GM13976 (cell line): ENCODE measurements at regions not wholly inside any gene's neighbourhood (a gene's known extent, or its start where the extent isn't known, plus 50 kb on each side); places are given as distances from the start of the nearest gene placed in this dataset.

ENCODE experiments used
- DNase-seq: peaks from one replicate; pipeline ENCODE4 v3.0.0; 2012; ENCODE audit warnings: low spot score
- in situ Hi-C: fragments of 300-500 bp; cut with MboI; formaldehyde crosslinking; loops from one replicate; pipeline ENCODE4 v1.12.0; 2022; ENCODE audit warnings: low sequenced_read_pairs, mixed read lengths, inconsistent platforms; ENCODE audit not compliant: unreplicated experiment
- TF ChIP-seq, protein P1 (sequence below): IDR thresholded peaks from 2 replicates; pipeline ENCODE4 v1.5.1; 2012; ENCODE audit warnings: borderline replicate concordance, mild to moderate bottlenecking; ENCODE audit not compliant: insufficient read depth; ENCODE audit errors: extremely low read depth, missing control alignments, control extremely low read depth

DNA sequence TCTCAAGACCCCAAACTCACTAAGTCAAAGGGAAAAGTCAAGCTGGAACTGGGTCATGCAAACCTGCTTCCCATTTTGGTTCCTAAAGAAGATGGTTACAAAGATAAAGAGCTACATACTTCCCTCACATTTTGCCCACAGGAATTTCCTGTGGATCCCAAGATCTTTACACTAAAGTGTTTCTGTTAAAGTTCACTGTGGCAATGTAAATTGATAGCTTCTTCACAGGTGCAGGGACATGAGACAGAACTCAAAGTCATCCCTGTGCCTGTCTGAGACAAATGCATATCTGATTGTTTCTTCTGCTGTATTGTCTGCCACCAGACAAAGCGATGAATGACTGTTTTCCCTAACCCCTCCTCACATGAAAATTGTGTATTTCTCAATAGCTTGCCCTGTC lies 567.8 kb downstream of the ZIC1 start:
- in situ Hi-C loops, result no loop called here
- DNase-seq, result no peak
- TF ChIP-seq, protein P1, sequence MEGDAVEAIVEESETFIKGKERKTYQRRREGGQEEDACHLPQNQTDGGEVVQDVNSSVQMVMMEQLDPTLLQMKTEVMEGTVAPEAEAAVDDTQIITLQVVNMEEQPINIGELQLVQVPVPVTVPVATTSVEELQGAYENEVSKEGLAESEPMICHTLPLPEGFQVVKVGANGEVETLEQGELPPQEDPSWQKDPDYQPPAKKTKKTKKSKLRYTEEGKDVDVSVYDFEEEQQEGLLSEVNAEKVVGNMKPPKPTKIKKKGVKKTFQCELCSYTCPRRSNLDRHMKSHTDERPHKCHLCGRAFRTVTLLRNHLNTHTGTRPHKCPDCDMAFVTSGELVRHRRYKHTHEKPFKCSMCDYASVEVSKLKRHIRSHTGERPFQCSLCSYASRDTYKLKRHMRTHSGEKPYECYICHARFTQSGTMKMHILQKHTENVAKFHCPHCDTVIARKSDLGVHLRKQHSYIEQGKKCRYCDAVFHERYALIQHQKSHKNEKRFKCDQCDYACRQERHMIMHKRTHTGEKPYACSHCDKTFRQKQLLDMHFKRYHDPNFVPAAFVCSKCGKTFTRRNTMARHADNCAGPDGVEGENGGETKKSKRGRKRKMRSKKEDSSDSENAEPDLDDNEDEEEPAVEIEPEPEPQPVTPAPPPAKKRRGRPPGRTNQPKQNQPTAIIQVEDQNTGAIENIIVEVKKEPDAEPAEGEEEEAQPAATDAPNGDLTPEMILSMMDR, result no peak

DNA sequence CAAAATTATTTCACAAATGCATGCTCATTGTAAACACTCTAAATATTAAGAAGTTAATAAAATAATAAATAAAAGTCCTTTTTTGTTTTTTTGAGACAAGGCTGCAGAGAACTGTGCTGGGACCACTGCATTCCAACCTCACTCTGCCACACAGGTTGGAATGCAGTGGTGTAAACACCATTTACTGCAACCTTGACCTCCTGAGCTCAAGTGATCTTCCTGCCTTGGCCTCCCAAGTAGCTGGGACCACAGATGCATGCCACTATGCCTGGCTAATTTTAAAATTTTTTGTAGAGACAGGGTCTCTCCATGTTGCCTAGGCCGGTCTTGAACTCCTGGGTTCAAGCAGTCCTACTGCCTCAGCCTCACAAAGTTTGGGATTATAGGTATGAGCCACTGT lies 578.4 kb downstream of the ZIC1 start:
- in situ Hi-C loops, result no loop called here
- no peak for DNase-seq
- TF ChIP-seq, protein P1, result no peak

DNA sequence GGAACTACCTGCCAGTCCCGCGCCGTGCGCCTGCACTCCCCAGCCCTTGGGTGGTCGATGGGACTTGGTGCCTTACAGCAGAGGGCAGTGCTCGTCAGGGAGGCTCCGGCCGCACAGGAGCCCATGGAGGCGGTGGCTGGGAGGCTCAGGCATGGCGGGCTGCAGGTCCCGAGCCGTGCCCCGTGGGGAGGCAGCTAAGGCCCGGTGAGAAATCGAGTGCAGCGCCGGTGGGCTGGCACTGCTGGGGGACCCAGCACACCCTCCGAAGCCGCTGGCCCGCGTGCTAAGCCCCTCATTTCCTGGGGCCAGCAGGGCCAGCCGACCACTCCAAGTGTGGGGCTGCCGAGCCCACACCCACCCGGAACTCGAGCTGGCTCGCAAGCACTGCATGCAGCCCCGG lies 580.2 kb downstream of the ZIC1 start:
- in situ Hi-C loops, result no loop called here

DNA sequence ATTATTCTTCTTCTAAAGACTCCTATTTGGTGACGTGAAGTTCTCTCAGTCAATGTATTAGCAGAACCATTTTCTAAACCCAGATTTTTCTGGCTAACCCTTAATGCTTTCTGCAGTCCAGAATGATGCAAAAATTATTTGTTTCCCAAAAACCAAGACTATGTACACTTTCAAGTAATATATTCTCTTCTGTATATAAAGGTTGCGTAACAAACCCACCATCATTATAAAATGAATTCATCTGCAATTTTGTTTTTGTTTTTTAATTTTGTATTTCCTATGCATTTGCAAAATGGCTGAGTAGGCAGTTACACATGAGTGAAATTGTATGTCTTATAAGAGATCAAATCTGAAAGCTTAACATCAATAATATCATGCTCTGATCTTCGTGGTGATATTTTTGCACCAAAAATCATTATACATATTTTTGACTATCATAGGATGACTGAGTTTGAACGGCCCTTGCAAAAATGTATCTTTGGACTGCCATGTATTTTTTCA lies 593.6 kb downstream of the ZIC1 start:
- DNase-seq, result no peak
- TF ChIP-seq, protein P1, result no peak
- in situ Hi-C loops, result no loop called here

More for the DNA sequence above, 580.2 kb downstream of the ZIC1 start:
- DNase-seq, result no peak
- TF ChIP-seq, protein P1, result no peak

DNA sequence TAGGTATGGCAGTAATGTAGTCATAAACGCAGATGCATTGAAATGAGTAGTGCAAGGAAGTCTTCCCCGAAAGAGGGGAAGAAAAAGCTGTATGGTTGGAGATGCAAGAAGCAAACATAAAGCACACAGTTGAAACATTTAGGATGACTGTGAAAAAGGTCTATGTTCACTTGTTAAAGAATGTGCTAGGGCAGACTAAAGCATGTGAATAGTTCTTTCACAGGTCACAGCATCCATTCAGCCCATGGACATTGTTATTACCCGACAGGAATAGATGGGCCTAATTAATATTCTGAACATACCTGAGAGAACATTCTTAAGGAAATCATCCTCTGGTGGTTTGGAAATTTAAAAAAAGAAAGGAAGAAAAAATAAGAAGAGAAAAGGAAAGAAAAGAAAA lies 595.2 kb downstream of the ZIC1 start:
- DNase-seq, result no peak
- TF ChIP-seq, protein P1, result no peak
- in situ Hi-C loops, result no loop called here

DNA sequence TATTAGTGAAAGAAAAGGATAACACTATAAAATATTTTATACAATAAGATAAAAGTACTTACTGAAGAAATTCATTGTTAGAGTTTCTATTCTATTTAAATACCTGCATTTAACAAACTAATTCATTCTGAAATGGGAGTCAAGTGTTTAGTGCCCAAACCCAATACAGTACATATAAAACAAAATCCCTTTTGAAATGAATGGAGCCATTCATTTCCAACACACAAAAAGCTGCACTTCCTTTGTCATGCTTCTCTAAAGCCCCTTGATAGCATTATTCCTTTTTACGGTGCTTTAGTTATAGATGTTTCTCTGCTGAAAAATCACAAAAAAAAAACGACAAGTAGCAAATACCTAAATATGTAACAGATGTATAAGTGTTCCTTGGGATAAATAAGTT lies 596.3 kb downstream of the ZIC1 start:
- no peak for DNase-seq
- TF ChIP-seq, protein P1, result no peak
- in situ Hi-C loops, result no loop called here

DNA sequence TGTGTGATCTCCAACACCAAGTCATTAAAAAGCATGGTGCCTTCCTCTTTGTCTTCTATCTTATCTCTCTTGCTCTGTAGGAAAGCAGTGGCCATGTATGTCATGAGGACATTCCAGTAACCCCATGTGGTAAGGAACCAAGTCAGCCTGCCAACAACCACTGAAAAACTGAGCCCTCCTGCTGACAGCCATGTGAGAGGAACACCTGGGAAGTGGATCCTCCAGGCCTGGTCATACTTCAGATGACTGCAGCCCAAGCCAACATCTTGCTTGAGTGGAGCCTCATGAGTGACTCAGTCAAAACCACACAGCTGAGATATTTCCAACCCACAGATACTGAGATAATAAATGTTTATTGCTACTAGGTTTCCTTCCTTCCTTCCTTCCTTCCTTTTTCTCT lies 597.3 kb downstream of the ZIC1 start:
- in situ Hi-C loops, result no loop called here
- no peak for DNase-seq
- TF ChIP-seq, protein P1, result no peak
